NCI-H226 (cell line): ENCODE measurements at regions not wholly inside any gene's neighbourhood (a gene's known extent, or its start where the extent isn't known, plus 50 kb on each side); places are given as distances from the start of the nearest gene placed in this dataset.

ENCODE experiments used
- DNase-seq: peaks from one replicate; pipeline ENCODE4 v3.0.0-alpha.2; 2015

DNA sequence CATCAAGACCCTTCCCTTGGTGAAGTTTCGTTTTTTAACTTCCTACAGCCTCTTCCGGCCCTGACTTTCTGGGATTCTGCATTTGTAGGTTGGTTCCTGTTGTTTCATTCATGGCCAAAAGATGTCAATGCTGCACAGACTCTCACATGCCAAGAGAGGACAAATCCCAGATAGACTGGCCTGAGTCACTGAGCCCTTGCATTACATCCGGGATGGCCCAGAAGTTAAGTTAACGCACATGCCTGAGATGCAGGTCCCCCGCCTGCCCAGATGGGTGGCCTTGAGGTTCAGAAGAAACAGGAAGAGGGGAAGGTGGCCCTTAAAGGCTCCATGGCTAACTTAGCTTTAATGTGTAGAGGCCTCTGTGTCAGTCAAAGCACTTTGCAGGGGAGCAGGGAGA is 51.6 kb upstream of the SRGAP3 start:
- no peak for DNase-seq

DNA sequence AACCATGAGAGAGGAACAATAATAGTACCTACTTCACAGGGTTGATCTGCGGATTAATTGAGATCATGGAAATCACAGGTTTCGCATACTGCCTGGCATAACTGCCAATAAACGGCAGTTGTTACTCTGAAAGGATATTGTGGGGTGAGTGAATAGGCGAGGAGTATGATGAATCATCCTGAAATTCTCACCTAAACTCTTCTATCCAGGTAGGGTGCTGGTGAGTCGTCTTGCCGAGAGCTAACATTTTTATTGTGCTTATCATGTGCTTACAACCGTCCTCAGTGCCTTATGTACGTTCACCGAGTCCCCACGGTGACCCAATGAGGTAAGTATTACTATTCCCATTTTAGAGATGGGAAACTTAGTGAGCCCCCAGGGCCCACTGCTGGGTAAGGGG is 52.4 kb upstream of the SRGAP3 start:
- no peak for DNase-seq

DNA sequence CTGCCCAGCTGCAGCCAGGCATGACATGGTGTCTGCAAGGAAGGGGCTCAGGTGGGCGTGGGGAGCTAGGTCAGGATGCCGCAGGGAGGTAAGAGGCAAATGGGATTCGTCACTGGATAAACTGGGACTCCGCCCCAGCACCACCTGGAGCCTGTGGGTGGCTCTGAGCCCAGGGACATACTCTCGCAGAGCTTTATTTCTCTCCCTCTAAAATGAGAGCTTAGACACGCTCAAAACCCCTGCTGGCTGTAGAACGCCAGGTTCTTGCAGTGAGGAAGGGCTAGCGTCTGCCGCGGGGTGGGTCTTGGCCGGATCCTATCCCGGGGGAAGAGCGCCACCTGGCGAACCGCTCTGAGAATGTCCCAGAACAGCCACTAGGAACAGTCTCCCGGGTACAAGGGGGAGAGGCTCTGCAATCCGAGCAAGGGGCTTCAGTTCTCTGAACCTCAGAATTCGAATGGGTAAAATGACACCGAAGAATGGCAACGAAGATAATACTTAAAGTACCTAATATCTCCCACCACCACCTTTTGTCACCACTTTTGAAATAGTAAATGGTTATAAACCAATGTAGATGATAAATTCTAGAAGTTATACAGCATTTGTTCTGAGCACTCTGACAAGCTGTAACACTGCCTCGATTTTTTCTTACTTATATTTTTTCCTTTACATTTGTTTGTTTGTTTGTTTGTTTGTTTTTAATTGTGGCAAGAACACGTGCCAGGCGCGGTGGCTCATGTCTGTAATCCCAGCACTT is 53.2 kb upstream of the SRGAP3 start:
- DNase-seq: peak; percentile 65

DNA sequence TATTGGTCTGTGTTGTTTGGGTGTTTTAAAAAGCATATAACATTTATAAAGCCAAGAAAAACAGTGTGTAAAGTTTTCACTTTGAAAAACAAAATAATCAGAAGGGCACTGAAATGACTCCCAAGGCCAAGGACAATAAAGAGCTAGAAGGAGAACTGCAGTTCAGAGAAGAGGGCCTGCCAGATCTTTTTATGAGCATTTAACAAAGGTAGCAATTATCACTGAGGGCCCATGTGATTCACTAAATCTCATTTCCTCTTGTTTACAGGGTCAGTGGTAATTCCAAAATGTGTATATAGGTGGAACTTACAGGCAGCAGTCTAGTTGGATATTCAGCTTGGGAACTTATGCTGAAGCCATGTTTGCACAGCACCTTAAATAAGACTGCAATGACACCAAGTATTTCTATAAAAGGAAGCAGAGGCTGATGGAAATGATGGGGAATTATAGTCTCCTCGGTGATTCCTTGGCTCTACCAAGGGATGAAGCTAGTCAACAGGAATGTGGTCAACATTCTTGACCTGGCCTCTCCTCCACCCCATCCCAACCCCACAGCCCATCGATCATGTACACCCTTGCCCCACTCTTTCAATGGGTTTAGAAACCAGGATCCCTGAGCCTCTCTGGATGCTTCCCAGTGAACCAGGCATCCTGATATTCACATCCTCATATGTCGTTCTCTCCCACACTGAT is 54.4 kb upstream of the THUMPD3 start:
- DNase-seq: peak; percentile 12

DNA sequence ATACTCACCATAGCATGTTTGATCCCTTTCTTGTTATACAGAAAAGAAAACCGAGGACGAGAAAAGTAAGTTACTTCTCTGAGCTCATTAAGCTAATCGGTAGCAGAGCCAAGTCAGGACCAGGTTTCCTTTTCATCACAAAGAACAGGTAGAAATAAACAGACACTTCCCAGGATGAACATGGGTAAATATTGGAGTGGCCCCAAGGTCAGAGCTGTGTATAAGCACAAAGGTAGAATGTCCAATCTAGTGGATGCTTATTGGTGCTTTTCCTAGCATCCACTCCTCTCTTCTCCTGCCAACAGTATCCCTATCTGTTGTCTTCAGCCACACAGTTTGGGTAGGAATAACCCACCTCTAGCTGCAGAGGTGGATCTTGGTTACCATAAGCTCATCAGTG is 52.8 kb upstream of the THUMPD3 start:
- no peak for DNase-seq

DNA sequence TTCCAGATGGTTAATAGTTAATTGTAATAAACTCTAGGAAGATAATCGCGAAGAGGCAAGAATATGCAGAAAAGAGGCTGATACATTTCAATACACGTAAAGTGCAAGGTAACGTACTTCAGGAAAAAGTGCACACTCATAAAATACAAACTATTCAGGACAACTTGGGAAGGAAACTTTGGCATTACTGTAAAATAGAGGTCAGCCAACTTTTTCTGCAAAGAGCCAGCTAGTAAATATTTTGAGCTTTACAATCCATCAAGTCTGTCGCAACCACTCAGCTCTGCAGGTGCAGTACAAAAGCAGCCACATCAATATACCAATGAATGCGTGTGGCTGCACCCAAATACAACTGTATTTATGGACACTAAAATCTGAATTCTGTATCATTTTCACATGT is 51.6 kb upstream of the THUMPD3 start:
- DNase-seq: no peak
